WTC11 (cell line): ENCODE measurements at regions not wholly inside any gene's neighbourhood (a gene's known extent, or its start where the extent isn't known, plus 50 kb on each side); places are given as distances from the start of the nearest gene placed in this dataset.

Experiments
- ATF1 ChIP-seq: sonication (generic); formaldehyde crosslinking; IDR thresholded peaks from 2 replicates; pipeline ENCODE4 v1.8.1; 2023; ENCODE audit warnings: mild to moderate bottlenecking, moderate library complexity, missing genetic modification reagents
- ATF2 ChIP-seq: sonication (generic); formaldehyde crosslinking; IDR thresholded peaks from 2 replicates; pipeline ENCODE4 v1.8.1; 2022; ENCODE audit warnings: low read depth, missing genetic modification reagents, borderline replicate concordance
- ATF6 ChIP-seq: sonication (generic); formaldehyde crosslinking; IDR thresholded peaks from 2 replicates; pipeline ENCODE4 v1.8.1; 2023; ENCODE audit warnings: mild to moderate bottlenecking, missing genetic modification reagents
- E2F1 ChIP-seq: sonication (generic); formaldehyde crosslinking; IDR thresholded peaks from 2 replicates; pipeline ENCODE4 v1.8.0; 2022; ENCODE audit warnings: mild to moderate bottlenecking, missing genetic modification reagents
- SOX15 ChIP-seq: fragments of 250-450 bp; sonication (Bioruptor Pico); IDR thresholded peaks from 2 replicates; pipeline ENCODE4 v1.9.0; 2021; ENCODE audit warnings: mild to moderate bottlenecking
- SP1 ChIP-seq: sonication (generic); formaldehyde crosslinking; conservative IDR thresholded peaks from 2 replicates; pipeline ENCODE4 v1.8.1; 2022; ENCODE audit warnings: missing genetic modification reagents
- TEAD4 ChIP-seq: sonication (generic); formaldehyde crosslinking; IDR thresholded peaks from 2 replicates; pipeline ENCODE4 v1.8.0; 2022; ENCODE audit warnings: mild to moderate bottlenecking, missing genetic modification reagents
- ZBTB21 ChIP-seq: sonication (generic); formaldehyde crosslinking; IDR thresholded peaks from 2 replicates; pipeline ENCODE4 v1.8.1; 2023; ENCODE audit warnings: mild to moderate bottlenecking, missing genetic modification reagents, borderline replicate concordance
- TF ChIP-seq, protein P1 (sequence below): fragments of 200-600 bp; IDR thresholded peaks from 2 replicates; pipeline ENCODE4 v1.8.0; 2022; ENCODE audit warnings: antibody characterized with exemption

- TF ChIP-seq SOX15 (CRISPR knock-in tag) (no peak), ZBTB21 (CRISPR knock-in tag) (no peak), TEAD4 (no peak), ATF2 (CRISPR knock-in tag) (no peak), ATF6 (CRISPR knock-in tag) (no peak), SP1 (CRISPR knock-in tag) (no peak), E2F1 (no peak), ATF1 (CRISPR knock-in tag) (no peak)
- TF ChIP-seq, protein P1, sequence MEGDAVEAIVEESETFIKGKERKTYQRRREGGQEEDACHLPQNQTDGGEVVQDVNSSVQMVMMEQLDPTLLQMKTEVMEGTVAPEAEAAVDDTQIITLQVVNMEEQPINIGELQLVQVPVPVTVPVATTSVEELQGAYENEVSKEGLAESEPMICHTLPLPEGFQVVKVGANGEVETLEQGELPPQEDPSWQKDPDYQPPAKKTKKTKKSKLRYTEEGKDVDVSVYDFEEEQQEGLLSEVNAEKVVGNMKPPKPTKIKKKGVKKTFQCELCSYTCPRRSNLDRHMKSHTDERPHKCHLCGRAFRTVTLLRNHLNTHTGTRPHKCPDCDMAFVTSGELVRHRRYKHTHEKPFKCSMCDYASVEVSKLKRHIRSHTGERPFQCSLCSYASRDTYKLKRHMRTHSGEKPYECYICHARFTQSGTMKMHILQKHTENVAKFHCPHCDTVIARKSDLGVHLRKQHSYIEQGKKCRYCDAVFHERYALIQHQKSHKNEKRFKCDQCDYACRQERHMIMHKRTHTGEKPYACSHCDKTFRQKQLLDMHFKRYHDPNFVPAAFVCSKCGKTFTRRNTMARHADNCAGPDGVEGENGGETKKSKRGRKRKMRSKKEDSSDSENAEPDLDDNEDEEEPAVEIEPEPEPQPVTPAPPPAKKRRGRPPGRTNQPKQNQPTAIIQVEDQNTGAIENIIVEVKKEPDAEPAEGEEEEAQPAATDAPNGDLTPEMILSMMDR: no peak
These were observed 91.1 kb upstream of the FUT8 start for GRCh38 chr14:65321370-65321875.
